Endothelial cell (in vitro differentiated cells): ENCODE measurements at regions not wholly inside any gene's neighbourhood (a gene's known extent, or its start where the extent isn't known, plus 50 kb on each side); places are given as distances from the start of the nearest gene placed in this dataset.

ENCODE experiments used
- DNase-seq: peaks from one replicate; pipeline ENCODE4 v3.0.0; 2021; ENCODE audit warnings: low spot score
- H3K27ac Mint-ChIP-seq: one replicate; pipeline ENCODE4 v1.8.0; 2021; ENCODE audit warnings: mixed read lengths, inconsistent platforms; ENCODE audit not compliant: unreplicated experiment
- H3K27me3 Mint-ChIP-seq: one replicate; pipeline ENCODE4 v1.8.0; 2021; ENCODE audit warnings: mild to moderate bottlenecking, moderate library complexity, mixed read lengths, inconsistent platforms; ENCODE audit not compliant: unreplicated experiment
- H3K36me3 Mint-ChIP-seq: one replicate; pipeline ENCODE4 v1.8.0; 2021; ENCODE audit warnings: mild to moderate bottlenecking, low read depth, mixed read lengths, inconsistent platforms; ENCODE audit not compliant: unreplicated experiment
- H3K4me1 Mint-ChIP-seq: one replicate; pipeline ENCODE4 v1.8.0; 2021; ENCODE audit warnings: mild to moderate bottlenecking, mixed read lengths, inconsistent platforms; ENCODE audit not compliant: unreplicated experiment
- H3K4me3 Mint-ChIP-seq: one replicate; pipeline ENCODE4 v1.8.0; 2021; ENCODE audit warnings: mild to moderate bottlenecking, mixed read lengths, inconsistent platforms; ENCODE audit not compliant: unreplicated experiment
- H3K9me3 Mint-ChIP-seq: one replicate; pipeline ENCODE4 v1.8.0; 2021; ENCODE audit warnings: mixed read lengths, inconsistent platforms; ENCODE audit not compliant: unreplicated experiment
- TF ChIP-seq, protein P1 (sequence below): fragments of 200-600 bp; sonication (generic); IDR thresholded peaks from one replicate; pipeline ENCODE4 v1.5.0; 2021; ENCODE audit warnings: antibody characterized with exemption; ENCODE audit not compliant: unreplicated experiment

DNA sequence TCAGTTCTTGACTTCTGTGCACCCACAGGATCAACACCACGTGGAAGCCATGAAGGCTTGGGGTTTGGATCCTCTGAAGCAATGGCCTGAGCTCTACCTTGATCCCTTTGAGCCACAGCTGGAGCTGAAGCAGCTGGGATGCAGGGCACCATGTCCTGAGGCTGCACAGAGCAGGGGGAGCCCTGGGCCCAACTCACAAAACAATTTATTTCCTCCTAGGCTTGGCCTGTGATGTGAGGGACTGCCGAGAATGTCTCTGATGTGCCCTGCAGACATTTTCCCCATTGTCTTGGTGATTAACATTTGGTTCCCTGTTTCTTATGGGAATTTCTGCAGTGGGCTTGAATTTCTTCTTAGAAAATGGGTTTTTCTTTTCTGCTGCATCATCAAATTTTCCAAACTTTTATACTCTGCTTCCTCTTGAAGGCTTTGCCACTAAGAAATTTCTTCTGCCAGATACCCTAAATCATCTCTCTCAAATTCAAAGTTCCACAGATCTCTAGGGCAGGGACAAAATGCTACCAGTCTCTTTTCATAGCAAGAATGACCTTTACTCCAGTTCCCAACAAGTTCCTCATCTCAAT is 288.2 kb downstream of the CCDC59 start:
- H3K27me3 Mint-ChIP-seq, result no peaks in the 10 kb centered on the region
- H3K27ac Mint-ChIP-seq, result no peak overlapping the region
- H3K4me3 Mint-ChIP-seq, result no peak overlapping the region
- H3K9me3 Mint-ChIP-seq, result no peaks in the 10 kb centered on the region
- H3K4me1 Mint-ChIP-seq, result no peaks in the 10 kb centered on the region
- no peaks in the 10 kb centered on the region for H3K36me3 Mint-ChIP-seq
- no peak for DNase-seq
- TF ChIP-seq, protein P1, sequence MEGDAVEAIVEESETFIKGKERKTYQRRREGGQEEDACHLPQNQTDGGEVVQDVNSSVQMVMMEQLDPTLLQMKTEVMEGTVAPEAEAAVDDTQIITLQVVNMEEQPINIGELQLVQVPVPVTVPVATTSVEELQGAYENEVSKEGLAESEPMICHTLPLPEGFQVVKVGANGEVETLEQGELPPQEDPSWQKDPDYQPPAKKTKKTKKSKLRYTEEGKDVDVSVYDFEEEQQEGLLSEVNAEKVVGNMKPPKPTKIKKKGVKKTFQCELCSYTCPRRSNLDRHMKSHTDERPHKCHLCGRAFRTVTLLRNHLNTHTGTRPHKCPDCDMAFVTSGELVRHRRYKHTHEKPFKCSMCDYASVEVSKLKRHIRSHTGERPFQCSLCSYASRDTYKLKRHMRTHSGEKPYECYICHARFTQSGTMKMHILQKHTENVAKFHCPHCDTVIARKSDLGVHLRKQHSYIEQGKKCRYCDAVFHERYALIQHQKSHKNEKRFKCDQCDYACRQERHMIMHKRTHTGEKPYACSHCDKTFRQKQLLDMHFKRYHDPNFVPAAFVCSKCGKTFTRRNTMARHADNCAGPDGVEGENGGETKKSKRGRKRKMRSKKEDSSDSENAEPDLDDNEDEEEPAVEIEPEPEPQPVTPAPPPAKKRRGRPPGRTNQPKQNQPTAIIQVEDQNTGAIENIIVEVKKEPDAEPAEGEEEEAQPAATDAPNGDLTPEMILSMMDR, result no peak

DNA sequence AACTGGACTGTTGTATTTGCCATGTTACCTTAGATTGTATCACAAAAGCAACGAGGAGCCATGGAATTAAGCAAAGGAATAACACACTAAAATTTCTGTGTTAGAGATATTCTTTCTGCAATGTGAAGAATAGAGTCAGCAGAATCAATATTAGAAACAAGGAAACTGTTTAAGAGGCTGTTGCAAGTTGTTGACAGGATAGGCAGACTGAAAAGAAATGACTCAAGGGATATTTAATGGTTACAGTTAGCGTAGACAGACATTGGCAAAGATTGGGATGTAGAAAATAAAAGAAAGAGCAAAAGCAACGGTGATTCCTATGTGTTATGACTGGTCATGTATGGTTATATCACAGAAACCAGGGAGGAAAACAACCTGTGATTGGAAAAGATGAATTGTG is 299.0 kb upstream of the PPFIA2 start:
- H3K27me3 Mint-ChIP-seq, result no peaks in the 10 kb centered on the region
- no peaks in the 10 kb centered on the region for H3K9me3 Mint-ChIP-seq
- H3K36me3 Mint-ChIP-seq, result no peaks in the 10 kb centered on the region
- TF ChIP-seq, protein P1, result no peak
- H3K27ac Mint-ChIP-seq, result no peak overlapping the region
- H3K4me3 Mint-ChIP-seq, result no peak overlapping the region
- no peak for DNase-seq
- H3K4me1 Mint-ChIP-seq, result peaks cover 3% of the 10 kb centered on the region

DNA sequence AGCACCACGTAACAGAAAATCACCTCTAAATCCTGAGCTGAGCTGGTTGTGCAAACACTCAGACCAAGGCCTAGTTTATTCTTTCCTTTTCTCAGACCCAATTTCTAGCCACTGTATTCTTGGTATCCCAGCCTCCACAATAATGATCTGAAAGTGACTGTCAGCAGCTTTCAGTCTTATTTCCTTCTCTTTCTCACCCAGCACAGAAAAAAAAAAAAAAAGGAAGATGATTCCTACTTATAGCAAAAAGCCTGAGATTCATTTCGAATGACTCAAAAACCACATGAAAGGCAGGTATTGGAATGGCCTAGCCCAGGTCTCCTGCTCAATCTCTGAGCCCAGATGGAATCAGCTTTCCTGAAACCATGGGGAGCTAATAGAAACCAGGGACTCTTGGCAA is 298.6 kb upstream of the PPFIA2 start:
- TF ChIP-seq, protein P1, result no peak
- H3K4me1 Mint-ChIP-seq, result peaks cover 3% of the 10 kb centered on the region
- no peak overlapping the region for H3K27ac Mint-ChIP-seq
- H3K36me3 Mint-ChIP-seq, result no peaks in the 10 kb centered on the region
- DNase-seq, result no peak
- H3K27me3 Mint-ChIP-seq, result no peaks in the 10 kb centered on the region
- no peak overlapping the region for H3K4me3 Mint-ChIP-seq
- no peaks in the 10 kb centered on the region for H3K9me3 Mint-ChIP-seq

DNA sequence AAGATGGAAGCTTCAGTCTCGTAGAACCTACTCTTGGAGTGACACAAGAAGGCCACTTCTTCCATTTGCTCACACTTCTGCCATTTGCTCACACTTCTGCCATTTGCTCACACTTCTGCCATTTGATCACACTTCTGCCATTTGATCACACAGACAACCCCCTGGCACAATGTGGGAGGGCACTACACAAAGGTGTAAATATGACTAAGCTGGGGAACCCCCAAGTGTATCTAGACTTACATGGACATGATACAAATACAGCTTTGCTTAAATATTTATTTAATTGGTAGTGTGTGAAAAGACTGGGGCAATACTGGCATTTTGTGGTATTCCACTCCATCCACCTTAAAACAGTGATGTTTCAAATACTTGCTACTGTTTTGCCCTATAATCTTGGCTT is 296.2 kb upstream of the PPFIA2 start:
- no peak for DNase-seq
- Mint-ChIP-seq H3K27ac (no peak overlapping the region), H3K4me3 (no peak overlapping the region), H3K36me3 (no peaks in the 10 kb centered on the region), H3K4me1 (no peaks in the 10 kb centered on the region), H3K9me3 (no peaks in the 10 kb centered on the region), H3K27me3 (no peaks in the 10 kb centered on the region)
- TF ChIP-seq, protein P1, result no peak

DNA sequence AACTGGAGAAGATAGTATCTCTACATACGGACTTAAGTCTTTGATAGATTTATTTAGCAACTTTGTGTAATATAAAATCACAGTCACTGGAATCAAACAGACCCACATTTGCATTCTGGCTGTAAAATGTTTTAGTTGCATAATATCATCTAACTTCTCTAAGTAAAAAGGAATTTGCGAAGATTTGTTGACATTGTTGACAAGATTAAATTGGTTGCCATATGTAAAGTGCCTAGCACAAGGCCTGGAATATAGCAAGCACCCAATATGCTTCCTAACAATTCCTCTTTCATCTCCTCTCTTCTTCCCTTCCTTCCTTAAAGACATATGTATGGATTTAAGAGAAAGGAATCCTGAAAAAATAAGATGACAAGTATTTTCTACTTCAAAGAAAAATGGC is 295.4 kb upstream of the PPFIA2 start:
- no peaks in the 10 kb centered on the region for H3K4me1 Mint-ChIP-seq
- no peak for DNase-seq
- H3K9me3 Mint-ChIP-seq, result no peaks in the 10 kb centered on the region
- no peaks in the 10 kb centered on the region for H3K36me3 Mint-ChIP-seq
- no peak overlapping the region for H3K27ac Mint-ChIP-seq
- no peaks in the 10 kb centered on the region for H3K27me3 Mint-ChIP-seq
- no peak overlapping the region for H3K4me3 Mint-ChIP-seq
- TF ChIP-seq, protein P1, result no peak
